ENCODE measurements at regions not wholly inside any gene's neighbourhood (a gene's known extent, or its start where the extent isn't known, plus 50 kb on each side); places are given as distances from the start of the nearest gene placed in this dataset.
"Not testable (repeated sequence)": the region's sequence is repeated elsewhere in the genome, so short reads cannot be mapped to it uniquely, and the experiment has no call there.

DNA sequence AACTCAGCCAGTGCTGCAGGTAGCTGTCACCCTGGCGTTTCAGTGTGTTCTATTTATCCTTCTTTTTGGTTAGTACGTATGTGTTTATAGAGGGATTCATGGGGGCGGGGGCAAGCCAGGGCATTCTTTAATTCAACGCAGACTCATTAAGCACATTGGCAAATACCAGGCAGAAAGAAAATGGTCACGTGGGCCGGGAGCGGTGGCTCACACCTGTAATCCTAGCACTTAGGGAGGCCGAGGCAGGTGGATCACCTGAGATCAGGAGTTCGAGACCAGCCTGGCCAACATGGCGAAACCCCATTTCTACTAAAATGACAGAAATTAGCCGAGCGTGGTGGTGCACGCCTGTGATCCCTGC, 69.1 kb downstream of the HAPSTR1 start:
- H3K4me1 Mint-ChIP-seq (ENCODE audit: low read depth), result no peaks in the 10 kb centered on the region
- H3K36me3 Mint-ChIP-seq (ENCODE audit: insufficient read depth), result no peaks in the 10 kb centered on the region
- DNase-seq (ENCODE audit: low spot score, unreplicated experiment), result no peak
- no peak overlapping the region for H3K27ac Mint-ChIP-seq
- no peak overlapping the region for H3K4me3 Mint-ChIP-seq (ENCODE audit: low read depth)
- no peaks in the 10 kb centered on the region for H3K9me3 Mint-ChIP-seq (ENCODE audit: low read depth)
- no peak for TF ChIP-seq CTCF (IDR thresholded peaks at IDR 0.05; ENCODE audit: unreplicated experiment)
- peaks cover 10% of the 10 kb centered on the region for H3K27me3 Mint-ChIP-seq

GRCh38 chr16:9165681-9166080, 74.2 kb downstream of the HAPSTR1 start:
- H3K4me1 Mint-ChIP-seq (ENCODE audit: low read depth), result no peaks in the 10 kb centered on the region
- no peak overlapping the region for H3K27ac Mint-ChIP-seq
- H3K36me3 Mint-ChIP-seq (ENCODE audit: insufficient read depth), result no peaks in the 10 kb centered on the region
- no peak for TF ChIP-seq CTCF (IDR thresholded peaks at IDR 0.05; ENCODE audit: unreplicated experiment)
- no peak overlapping the region for H3K4me3 Mint-ChIP-seq (ENCODE audit: low read depth)
- no peaks in the 10 kb centered on the region for H3K9me3 Mint-ChIP-seq (ENCODE audit: low read depth)
- no peaks in the 10 kb centered on the region for H3K27me3 Mint-ChIP-seq
- no peak for DNase-seq (ENCODE audit: low spot score, unreplicated experiment)

- not testable (repeated sequence) for H3K9me3 Mint-ChIP-seq (ENCODE audit: low read depth); H3K36me3 Mint-ChIP-seq (ENCODE audit: insufficient read depth); H3K4me1 Mint-ChIP-seq (ENCODE audit: low read depth); H3K27ac Mint-ChIP-seq; H3K27me3 Mint-ChIP-seq; H3K4me3 Mint-ChIP-seq (ENCODE audit: low read depth); DNase-seq (ENCODE audit: low spot score, unreplicated experiment)
These were observed 75.0 kb downstream of the HAPSTR1 start for GRCh38 chr16:9166326-9166993.

GRCh38 chr16:9169094-9169493, 77.7 kb downstream of the HAPSTR1 start:
- H3K27ac Mint-ChIP-seq, result no peak overlapping the region
- H3K36me3 Mint-ChIP-seq (ENCODE audit: insufficient read depth), result no peaks in the 10 kb centered on the region

DNA sequence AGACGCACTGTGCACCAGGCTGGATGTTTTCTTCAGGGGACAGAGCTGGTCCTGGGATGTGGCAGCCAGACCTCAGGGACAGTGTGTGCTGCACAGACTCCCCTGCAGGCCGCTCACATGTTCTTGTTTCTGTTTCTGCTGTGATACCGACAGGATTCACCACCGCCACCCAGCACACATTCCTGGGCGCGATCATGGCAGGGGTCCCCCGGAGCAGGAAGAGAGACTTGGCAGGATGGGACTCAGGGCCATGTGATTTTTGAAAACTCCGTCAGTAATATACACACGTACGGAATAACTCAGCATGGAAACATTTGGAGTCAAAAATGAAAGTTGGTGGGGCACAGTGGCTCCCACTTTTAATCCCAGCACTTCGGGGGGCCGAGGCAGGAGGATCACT, 79.0 kb downstream of the HAPSTR1 start:
- Mint-ChIP-seq H3K4me1 (ENCODE audit: low read depth) (no peaks in the 10 kb centered on the region), H3K36me3 (ENCODE audit: insufficient read depth) (no peaks in the 10 kb centered on the region), H3K9me3 (ENCODE audit: low read depth) (no peaks in the 10 kb centered on the region), H3K4me3 (ENCODE audit: low read depth) (no peak overlapping the region), H3K27me3 (no peaks in the 10 kb centered on the region), H3K27ac (no peak overlapping the region)
- DNase-seq (ENCODE audit: low spot score, unreplicated experiment), result no peak
- TF ChIP-seq CTCF (IDR thresholded peaks at IDR 0.05; ENCODE audit: unreplicated experiment), result no peak

More at GRCh38 chr16:9169094-9169493, 77.7 kb downstream of the HAPSTR1 start:
- no peak overlapping the region for H3K4me3 Mint-ChIP-seq (ENCODE audit: low read depth)
- H3K9me3 Mint-ChIP-seq (ENCODE audit: low read depth), result no peaks in the 10 kb centered on the region
- no peaks in the 10 kb centered on the region for H3K4me1 Mint-ChIP-seq (ENCODE audit: low read depth)
- DNase-seq (ENCODE audit: low spot score, unreplicated experiment), result no peak
- TF ChIP-seq CTCF (IDR thresholded peaks at IDR 0.05; ENCODE audit: unreplicated experiment), result no peak
- no peaks in the 10 kb centered on the region for H3K27me3 Mint-ChIP-seq
